Dermis blood vessel endothelial cell (primary cell): ENCODE measurements at regions not wholly inside any gene's neighbourhood (a gene's known extent, or its start where the extent isn't known, plus 50 kb on each side); places are given as distances from the start of the nearest gene placed in this dataset.
"Not testable (repeated sequence)": the region's sequence is repeated elsewhere in the genome, so short reads cannot be mapped to it uniquely, and the experiment has no call there.

Experiments used
- DNase-seq: peaks from one replicate; pipeline ENCODE4 v3.0.0; 2010

DNA sequence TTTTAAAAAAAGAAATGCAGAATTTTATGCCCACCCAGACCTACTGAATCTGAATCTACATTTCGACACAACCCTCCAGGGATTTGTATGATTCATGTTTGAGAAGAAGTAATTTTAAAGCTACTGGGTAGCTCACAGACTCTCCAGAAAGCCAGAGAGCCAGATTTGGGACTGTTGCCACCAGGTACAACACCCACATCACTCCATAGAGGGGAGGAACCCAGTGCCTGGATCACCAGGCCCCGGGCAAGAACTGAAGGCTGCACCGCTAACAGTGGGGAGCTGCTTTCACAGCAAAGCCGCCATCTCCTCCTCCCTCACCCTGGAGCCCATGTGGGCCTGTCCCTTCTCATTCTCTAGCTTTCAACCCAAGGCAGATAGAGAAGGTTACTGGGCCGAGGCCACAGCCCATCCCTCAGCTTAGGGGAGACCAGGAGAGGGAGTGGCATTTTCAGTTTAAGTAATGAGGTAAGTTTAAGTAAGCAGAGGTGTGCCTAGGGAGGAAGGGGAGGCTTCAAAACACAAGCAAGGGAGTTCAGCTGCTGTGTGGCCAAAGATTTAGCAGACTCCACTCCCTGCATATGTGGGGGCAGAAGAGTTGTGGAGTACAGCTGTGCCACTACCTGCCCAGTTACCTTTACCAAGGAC lies 109.8 kb downstream of the IL12A start:
- DNase-seq = no peak

DNA sequence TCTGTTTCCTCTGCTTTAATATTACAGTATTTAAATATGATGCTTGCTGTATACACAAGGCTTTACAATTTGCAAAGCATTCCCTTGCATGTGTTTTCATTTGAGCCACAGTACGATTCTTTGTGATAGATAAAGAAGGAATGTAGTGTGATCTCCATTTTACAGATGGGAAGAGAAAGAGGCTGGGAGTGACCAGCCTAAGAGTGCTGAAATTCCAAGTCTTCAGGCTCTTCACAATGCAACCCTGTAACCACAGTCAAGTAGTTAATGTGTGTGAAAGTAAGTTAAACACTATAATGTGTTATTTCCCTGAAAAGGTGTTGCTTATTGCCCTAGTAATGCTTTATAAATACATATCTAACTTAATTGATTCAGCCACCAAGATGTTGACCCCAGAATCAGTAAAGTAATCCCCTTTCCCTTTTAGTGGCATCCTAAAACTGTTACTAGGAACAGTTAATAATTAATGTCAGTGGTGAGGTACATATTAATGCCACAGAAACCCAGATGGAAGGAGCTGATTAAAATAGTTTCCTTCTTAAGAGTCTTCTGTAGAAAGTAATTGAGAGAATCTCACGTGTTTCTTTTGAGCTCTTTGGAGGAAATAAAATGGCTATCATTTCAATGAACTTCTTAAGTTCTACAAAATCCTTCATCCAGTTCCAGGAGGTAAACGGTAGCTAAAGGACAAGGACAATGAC lies 110.4 kb downstream of the IL12A start:
- DNase-seq = no peak

DNA sequence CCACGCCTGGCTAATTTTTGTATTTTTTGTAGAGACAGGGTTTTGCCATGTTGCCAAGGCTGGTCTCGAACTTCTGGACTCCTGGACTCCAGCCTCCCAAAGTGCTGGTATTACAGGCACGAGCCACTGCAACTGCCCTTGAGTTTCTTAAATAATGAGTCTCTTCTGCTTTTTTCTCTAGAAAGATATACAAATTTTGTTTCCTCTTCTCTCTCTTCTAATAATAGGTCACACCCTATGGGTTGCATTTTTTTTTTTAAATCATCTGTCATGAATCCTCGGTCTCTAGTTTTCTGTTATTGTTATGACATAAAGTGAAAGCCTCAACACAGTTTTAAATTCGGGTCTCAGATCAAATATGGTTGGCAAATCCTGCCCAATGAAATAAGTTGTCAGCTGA lies 111.2 kb downstream of the IL12A start:
- DNase-seq = no peak

DNA sequence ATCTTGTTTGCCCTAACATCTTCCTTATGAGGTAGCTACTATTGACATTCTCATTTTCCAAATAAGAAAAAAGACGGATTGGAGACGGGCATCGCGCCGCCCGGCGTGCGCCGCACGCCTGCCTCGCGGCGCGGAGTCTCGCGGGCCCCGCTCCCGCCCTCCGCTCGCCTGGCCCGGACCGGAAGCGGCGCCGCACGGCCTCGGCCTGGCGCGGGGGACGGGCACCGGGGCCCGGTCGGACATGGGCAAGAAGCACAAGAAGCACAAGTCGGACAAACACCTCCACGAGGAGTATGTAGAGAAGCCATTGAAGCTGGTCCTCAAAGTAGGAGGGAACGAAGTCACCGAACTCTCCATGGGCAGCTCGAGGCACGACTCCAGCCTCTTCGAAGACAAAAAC lies 112.0 kb downstream of the IL12A start:
- DNase-seq = no peak

DNA sequence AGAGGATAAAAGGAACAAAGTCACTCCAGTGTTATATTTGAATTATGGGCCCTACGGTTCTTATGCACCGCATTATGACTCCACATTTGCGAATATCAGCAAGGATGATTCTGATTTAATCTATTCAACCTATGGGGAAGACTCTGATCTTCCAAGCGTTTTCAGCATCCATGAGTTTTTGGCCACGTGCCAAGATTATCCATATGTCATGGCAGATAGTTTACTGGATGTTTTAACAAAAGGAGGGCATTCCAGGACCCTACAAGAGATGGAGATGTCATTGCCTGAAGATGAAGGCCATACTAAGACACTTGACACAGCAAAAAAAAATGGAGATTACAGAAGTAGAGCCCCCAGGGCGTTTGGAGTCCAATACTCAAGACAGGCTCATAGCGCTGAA lies 113.4 kb downstream of the IL12A start:
- DNase-seq = not testable (repeated sequence)

DNA sequence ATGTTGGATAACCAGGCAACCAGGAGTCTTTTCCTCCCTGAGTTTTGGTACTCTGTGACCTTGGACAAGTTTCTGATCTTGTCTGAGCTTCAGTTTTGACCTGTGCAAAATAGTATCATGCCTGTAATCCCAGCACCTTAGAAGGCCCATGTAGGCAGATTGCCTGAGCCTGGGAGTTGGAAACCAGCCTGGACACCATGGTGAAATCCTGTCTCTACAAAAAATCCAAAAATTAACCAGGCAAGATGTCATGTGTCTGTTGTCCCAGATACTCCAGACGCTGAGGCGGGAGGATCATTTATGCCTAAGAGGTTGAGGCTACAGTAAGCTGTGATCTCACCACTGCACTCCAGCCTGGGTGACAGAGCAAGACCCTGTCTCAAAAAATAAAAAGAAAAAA lies 114.8 kb downstream of the IL12A start:
- DNase-seq = no peak

DNA sequence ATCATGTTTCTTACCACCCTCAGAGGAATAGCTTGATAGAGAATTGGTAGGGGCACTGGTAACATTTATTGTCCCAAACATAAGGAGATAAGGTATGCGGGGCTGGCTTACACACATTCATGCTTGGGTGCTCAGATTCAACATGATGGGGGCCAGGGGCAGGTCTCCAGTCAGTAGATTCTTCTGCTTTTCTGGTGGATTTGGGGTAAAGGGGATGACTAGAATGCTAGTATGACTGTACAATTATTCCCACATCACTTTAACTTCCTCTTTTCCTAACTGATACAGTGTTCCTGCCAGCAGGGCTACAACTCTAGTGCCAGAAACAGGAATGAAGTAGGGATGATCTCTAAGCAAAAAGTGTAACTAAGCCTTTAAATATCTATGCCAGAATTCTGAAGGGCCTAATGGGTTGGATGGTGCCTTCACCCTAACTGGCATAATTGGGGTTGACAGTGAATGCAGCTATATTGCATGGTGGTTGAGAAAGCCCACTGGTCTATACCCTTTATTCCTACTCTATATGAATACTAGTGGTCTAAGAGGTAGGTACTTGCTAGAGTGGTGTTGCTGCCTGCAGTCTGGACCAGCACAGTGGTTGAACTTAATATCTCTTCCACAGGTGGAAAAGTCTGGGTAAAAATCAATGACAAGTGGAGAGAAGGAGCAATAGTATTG lies 117.4 kb downstream of the IL12A start:
- DNase-seq = no peak

DNA sequence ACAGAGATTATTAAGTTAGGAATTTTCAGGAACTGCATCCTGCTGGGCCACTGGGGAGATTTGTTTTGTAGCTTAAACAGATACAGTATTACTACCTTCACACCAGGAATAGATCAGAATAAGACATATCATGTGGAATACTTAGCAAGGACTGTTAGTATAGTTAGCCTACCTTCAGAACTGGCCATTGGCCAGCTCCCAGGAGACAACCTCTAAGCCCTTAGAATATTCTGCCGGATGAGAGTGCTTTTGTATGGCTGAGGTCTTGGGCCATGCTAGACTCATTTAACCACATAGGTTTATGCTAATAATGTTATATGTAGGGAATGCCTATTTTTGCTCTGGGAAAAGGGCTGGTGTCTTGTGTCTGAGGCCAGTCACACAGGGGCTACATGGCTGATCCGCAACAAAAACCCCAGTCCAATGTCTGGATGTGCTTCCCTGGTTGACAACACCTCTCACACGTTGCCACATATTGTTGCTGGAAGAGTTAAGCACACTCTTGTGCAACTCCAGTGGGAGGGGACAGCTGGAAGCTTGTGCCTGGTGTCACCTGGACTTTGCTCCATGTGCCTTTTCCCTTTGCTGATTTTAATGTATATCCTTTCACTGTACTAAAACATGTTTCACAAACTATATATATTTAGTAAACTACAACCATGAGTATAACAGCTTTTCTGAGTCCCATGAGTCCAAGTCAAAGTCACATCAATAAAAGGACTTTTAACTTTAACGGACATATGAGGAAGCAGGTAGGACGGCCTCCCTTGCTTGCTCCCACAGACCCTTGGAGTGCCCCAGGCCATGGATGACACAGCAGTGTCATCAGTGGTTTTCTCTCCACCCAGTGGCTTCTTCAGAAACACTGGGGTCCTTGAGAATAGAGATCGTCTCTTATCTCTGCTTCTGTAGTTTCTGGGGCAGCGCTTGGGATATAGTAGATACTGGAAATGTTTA lies 118.0 kb upstream of the C3orf80 start:
- no peak for DNase-seq

DNA sequence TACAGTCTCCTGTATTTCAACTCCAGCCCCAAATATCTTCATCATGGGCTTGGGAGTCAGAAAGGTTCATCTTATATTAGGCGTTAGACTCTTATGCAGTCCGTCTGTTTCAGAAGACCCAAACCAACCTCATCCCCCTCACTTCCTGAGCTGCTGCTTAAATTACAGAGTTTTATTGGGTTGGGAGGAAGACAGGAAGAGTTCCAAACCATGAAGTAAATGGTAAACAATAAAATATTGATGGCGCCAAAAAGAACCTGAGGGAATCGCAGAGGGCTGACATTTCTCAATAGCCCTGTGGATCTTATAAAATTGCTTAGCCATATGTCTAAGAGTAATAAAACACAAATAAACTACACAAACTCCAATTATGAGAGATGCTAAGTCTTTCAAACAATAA lies 116.9 kb upstream of the C3orf80 start:
- no peak for DNase-seq

DNA sequence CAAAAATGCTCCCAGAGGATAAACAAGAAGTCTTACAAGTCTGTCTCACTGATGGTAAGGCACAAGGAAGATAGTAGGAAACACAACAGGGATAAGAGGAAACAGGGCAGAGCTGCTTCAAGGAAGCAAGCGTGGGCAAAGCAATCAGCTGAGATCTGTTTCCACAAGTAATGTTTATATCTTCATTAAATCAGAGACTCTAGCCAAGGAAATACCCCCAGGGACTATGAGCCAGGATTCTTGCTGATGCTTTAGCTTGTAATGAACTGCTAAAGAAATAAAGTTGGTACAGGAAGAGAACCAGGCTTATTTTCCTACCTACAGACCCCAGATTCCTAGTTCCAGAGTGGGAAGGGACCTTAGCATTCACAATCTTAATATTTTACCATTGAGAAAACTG lies 112.7 kb upstream of the C3orf80 start:
- no peak for DNase-seq

DNA sequence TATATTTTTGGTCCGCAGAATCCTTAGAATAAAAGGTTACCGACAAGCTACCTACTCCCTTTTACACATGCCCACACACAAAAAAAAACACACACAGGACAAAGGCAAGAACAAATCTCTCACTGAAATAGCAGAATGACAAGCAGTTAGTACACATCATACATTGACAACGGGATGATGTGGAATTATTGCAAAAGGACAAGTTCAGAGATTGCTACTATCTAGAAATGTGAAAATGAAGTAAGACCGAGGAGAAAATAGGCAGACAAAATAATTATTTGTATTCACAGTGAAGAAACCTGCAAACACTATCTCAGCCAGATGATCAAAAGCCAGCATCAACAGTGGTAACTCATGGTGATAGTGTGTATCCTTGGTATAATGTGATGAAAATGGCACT lies 112.2 kb upstream of the C3orf80 start:
- no peak for DNase-seq

DNA sequence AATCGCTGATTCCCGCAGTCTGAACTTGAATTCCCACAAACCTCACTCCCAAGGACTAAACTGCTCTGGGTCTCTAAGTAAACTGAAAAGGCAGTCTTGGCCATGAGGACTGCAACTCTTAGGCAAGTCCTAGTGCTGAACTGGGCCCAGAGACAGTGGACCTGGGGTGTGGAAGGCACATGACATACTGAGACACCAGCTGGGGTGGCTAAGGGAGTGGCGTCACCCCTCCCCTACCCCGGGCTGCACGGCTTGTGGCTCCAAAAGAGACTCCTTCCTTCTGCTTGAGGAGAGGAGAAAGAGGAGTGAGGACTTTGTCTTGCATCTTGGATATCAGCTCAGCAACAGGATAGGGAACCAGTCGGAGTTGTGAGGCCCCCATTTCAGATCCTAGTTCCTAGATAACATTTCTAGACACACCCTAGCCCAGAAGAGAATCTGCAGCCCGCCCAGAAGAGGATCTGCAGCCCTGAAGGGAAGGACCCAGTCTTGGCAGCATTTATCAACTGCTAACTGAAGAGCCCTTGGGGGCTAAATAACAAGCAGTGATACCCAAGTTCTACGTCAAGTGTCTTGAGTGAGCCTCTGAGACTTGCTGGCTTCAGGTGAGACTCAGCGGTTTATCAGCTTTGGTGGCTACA lies 110.7 kb upstream of the C3orf80 start:
- no peak for DNase-seq

DNA sequence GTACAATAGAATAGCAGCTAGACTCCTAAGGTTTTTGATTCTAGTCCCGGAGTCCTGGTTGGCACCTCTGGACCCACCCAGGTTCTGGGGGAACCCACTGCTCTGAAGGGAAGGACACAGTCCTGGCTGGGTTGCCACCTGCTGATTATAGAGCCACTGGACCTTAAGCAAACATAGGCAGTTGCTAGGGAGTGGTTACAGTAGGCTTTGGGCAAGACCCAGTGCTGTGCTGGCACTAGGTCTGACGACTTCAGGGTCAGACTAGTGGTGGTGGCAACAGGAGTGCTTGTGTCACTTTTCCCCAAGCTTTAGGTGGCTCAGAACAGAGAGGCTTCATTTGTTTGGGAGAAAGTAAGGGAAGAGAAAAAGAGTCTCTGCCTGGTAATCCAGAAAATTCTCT lies 109.8 kb upstream of the C3orf80 start:
- DNase-seq = no peak

DNA sequence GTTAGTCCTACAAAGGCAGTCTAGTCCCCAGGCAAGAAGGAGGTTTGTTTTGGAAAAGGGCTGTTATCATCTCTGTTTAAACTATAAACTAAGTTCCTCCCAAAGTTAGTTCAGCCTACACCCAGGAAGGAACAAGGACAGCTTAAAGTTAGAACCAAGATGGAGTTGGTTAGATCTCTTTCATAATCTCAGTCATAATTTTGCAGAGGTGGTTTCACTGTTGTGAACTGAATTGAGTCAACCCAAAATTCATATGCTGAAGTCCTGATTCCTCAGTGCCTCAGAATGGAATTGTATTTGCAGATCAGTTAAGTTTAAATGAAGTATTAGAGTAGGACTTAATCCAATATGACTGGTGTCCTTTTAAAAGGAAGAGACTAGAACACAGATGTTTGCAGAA lies 101.0 kb upstream of the C3orf80 start:
- DNase-seq = no peak

DNA sequence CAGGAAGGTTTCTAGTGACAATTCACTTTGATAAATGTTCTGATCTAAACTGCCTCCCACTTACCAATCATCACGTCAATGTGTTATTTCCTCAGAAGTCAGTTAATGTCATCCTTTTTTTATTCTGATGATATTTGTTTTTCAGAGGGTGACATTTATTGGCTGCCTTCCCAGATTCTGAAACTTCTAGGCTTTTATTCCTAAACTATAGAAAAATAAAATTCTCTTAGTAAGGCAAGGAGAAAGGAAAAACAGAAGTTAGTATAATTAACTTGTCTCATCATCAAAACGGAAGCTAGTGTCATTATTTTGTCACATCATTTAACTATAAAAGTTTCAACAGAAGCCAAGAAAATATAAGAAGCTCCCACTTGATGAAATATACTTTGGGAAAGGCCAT lies 100.0 kb upstream of the C3orf80 start:
- DNase-seq = peak; percentile 59

DNA sequence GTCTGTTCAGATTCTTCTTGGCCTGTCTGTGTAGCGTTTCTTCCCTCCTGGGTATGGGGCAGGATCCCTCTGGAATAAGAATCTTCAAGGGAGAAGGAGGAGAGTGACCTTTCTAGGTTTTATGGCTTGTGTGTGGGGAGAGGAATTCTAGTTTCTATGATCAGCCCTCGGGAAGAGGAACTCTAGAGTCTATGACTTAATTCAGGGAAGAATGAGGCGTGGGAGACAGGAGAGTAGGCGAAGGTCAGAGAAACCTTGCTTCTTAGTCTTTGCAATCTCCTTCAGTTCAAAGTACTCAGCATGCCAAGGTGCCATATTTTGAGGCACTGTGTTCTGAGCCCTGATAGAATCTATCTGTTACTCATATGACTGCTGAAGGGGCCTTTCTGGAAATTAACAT lies 99.2 kb upstream of the C3orf80 start:
- no peak for DNase-seq

DNA sequence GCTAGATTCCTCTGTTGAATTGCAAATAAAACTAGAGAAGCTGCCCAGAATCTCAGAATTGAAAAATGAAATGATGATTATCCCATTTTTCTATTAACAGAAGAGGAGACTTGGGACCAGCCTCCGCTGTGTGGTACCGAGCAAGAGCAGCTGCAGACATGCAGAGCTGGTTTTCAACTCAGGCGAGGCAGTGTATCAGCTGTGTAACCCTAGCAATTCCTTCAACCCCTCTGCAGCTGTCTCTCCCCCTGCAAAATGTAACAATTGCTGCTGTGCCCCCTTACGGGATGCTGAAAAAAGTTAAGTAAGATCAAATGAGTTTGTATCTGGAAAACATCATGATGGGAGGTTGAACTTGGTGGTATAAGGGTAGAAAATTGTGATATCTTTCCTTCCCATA lies 98.5 kb upstream of the C3orf80 start:
- no peak for DNase-seq

DNA sequence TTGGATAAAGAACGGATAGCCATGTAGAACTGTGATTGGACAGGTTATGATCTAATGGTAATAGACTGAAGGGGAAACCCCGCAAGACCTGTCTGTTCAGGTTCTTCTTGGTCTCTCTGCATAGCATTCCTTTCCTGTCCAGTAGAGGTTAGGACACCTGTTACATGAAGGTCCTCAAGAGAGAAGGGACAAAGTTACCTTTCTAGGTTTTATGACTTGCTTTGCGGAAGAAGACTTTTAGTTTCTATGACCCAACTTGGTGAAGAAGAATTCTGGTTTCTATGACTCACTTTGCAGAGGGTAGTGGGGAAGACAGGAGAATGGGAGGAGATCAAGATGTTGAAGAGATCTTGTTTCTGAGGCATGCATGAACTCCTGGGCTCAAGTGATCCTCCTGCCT lies 97.9 kb upstream of the C3orf80 start:
- no peak for DNase-seq

DNA sequence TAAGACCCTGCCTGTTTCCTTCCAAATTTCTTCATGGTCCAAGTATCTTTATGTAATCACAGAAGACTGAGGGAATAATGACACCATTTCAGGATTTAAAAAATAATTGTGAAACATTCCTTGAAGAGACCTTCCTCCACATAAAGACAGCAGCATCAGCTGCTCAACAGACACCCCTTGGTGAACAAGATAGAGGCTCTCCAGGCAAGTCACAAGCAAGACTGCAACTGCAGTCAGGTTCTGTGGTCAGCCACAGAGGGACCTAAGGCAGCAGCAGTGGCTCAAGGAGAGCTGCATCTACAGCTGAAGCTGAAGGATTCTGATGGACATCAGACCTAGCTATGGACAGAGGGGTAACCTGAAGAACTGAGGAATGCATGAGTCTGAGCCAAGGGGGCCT lies 97.2 kb upstream of the C3orf80 start:
- DNase-seq = no peak

DNA sequence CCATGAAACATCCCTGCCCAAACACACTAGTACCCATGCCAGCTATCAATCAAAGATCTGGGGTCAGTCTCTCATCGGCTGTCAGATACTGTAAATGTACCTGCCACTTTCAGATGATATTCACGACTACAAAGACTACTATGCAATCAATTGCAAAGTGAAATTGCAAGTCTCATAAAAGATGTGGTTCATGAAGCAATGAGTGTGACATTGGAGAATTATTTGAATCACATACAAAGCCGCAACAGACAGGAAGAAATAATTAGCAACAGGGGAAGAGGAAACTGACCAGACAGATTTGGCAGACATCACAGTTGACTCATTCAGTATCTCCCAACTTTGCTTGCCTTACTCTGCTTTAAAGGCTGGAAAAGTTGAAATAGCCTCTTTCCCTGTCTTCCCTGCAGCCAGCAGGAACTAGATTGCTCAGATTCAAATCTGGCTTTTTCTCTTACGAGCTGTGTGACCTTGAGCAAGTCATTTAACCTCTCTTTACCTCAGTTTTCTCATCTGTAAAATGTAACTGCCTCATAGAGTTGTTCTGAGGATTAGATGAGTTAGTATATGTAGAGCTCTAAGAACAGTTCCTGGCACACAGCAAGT lies 95.7 kb upstream of the C3orf80 start:
- peak; percentile 85 for DNase-seq

DNA sequence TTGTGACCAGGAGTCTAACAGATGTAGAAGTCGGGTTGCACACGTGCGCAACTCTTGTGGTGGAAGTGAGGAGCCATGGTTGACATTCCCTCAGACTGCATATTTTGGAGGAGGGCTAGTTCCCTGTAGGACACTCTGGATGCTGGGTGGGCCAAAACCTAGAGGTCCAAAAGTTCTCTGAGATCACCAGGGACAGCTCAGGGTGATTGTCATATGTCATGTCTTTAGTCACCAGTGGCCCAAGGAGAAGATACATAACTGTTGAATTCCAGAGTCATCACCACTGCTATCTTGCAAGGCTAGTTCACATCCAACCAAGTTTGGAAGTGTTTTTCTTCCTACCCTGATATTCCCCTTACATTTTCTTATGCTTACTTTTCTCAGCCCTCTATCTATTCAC lies 95.2 kb upstream of the C3orf80 start:
- no peak for DNase-seq

DNA sequence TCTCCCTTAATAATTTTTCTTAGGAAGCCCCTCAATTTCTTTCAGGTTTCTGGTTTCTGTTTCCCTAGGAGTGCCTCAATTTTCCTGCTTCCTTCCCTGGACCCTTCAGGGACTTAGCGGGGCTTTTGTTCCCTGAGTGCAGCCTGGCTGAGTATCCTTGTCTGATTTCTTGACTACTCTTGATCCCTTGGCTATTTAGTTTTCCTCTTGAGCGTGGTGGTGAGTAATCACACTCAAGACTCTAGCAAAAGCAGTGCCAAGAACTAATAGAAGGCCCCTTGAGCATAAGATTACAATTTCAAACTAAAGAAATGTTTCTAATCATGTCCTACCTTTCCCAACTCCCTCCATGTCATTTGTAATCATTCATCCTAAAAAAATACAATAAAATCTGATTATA lies 94.3 kb upstream of the C3orf80 start:
- peak; percentile 17 for DNase-seq
